MM.1S (cell line): ENCODE measurements at regions not wholly inside any gene's neighbourhood (a gene's known extent, or its start where the extent isn't known, plus 50 kb on each side); places are given as distances from the start of the nearest gene placed in this dataset.

ENCODE experiments used
- EZH2 ChIP-seq: fragments of 300-600 bp; sonication (generic); optimal IDR thresholded peaks from 2 replicates; pipeline ENCODE3; 2017; ENCODE audit warnings: low read depth, mild to moderate bottlenecking, antibody characterized with exemption, low read length, mixed read lengths
- EZH2phosphoT487 ChIP-seq: fragments of 300-600 bp; sonication (generic); IDR thresholded peaks from 2 replicates; pipeline ENCODE4 v1.6.1; 2018; ENCODE audit warnings: antibody characterized with exemption, low read length
- TF ChIP-seq, protein P1 (sequence below): fragments of 300-600 bp; sonication (generic); IDR thresholded peaks from 2 replicates; pipeline ENCODE4 v1.5.1; 2016; ENCODE audit warnings: antibody characterized with exemption, low read length, mixed read lengths

DNA sequence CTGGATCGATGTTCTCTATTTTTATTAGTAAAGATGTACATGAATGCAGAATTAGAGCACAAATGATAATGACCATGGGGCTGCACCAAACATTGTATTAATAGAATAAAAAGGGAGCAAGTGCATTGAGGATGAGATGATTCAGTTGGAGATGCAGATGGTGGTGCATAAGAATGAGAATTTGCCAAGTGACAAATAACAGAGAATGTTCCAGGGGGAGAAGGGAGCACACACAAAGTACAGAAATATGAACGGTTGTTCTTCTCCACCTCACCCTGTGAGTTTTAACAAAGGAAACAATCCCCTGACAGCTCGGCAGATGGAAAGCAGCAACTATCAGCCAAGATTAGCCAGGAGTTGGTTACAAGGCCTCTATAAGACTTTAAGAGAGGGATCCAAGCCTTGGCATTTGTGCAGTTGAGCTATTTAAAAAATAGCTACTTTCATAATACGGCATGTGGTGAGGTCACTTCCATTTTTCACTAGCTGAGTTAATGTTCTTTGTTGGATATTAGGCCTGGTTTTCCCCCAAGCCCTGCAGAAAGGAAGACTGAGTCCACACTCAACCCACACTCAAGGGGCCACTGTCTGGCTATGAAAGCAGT, 462.5 kb downstream of the TNS3 start:
- TF ChIP-seq EZH2 (no peak), EZH2phosphoT487 (no peak)
- TF ChIP-seq, protein P1, sequence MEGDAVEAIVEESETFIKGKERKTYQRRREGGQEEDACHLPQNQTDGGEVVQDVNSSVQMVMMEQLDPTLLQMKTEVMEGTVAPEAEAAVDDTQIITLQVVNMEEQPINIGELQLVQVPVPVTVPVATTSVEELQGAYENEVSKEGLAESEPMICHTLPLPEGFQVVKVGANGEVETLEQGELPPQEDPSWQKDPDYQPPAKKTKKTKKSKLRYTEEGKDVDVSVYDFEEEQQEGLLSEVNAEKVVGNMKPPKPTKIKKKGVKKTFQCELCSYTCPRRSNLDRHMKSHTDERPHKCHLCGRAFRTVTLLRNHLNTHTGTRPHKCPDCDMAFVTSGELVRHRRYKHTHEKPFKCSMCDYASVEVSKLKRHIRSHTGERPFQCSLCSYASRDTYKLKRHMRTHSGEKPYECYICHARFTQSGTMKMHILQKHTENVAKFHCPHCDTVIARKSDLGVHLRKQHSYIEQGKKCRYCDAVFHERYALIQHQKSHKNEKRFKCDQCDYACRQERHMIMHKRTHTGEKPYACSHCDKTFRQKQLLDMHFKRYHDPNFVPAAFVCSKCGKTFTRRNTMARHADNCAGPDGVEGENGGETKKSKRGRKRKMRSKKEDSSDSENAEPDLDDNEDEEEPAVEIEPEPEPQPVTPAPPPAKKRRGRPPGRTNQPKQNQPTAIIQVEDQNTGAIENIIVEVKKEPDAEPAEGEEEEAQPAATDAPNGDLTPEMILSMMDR, result no peak
